ENCODE measurements at regions not wholly inside any gene's neighbourhood (a gene's known extent, or its start where the extent isn't known, plus 50 kb on each side); places are given as distances from the start of the nearest gene placed in this dataset.

Small RNA genes in the stretch of these regions (small RNA-seq; reads per million reads assigned to genes)
- gene AC113618.1, result 0 reads per million in 2 experiments

Measured in NCI-H460 (cell line).